ENCODE measurements at regions not wholly inside any gene's neighbourhood (a gene's known extent, or its start where the extent isn't known, plus 50 kb on each side); places are given as distances from the start of the nearest gene placed in this dataset.

- H3K36me3 ChIP-seq (ENCODE audit: control insufficient read depth, insufficient read depth, low read length): no peaks in the 10 kb centered on the region
- TF ChIP-seq POLR2AphosphoS5 (IDR thresholded peaks at IDR 0.05; ENCODE audit: low read depth, low read length) (no peak), CTCF (IDR thresholded peaks at IDR 0.05) (no peak), TCF7L2 (IDR thresholded peaks at IDR 0.05; ENCODE audit: low read depth, low read length) (no peak), SIN3A (IDR thresholded peaks at IDR 0.05; ENCODE audit: borderline replicate concordance, insufficient read depth, low read depth, low read length) (no peak), REST (IDR thresholded peaks at IDR 0.05; ENCODE audit: insufficient read depth in 1 of 2, low read depth in 2 of 2, low read length in 1 of 2) (no peak)
- no peak overlapping the region for H3K4me3 ChIP-seq (ENCODE audit: low read depth in 2 of 2, low read length in 2 of 2)
- CTCF ChIA-PET: no interaction called here
- H3K4me1 ChIP-seq (ENCODE audit: control insufficient read depth, insufficient read depth, low read length): no peaks in the 10 kb centered on the region
- peaks cover 6% of the 10 kb centered on the region; the same call in 1 of the 2 replicates for H3K27me3 ChIP-seq (ENCODE audit: control insufficient read depth, insufficient read depth, low read length)
- intact Hi-C loops (cut with micrococcal nuclease; ENCODE audit: unreplicated experiment): no loop called here
- in situ Hi-C loops (cut with HindIII; ENCODE audit: low pct_unique_long_range_greater_than_20kb, low sequenced_read_pairs): no loop called here
- ATAC-seq (no peak), DNase-seq (ENCODE audit: low read depth, low spot score) (no peak)
- POLR2A ChIA-PET: no interaction called here
- BruUV-seq (replicated peaks): no TSS peak
- H3K27ac ChIP-seq (ENCODE audit: low read length): no peak overlapping the region
- no peaks in the 10 kb centered on the region for H3K9me3 ChIP-seq (ENCODE audit: control insufficient read depth, insufficient read depth, low read depth, low read length)
Observed at GRCh38 chr11:45736424-45736823, 68.5 kb upstream of the SLC35C1 start.

- no peaks in the 10 kb centered on the region; the same call in 1 of the 2 replicates for H3K27me3 ChIP-seq (ENCODE audit: control insufficient read depth, insufficient read depth, low read length)
- no TSS peak for BruUV-seq (replicated peaks)
- no peaks in the 10 kb centered on the region for H3K4me1 ChIP-seq (ENCODE audit: control insufficient read depth, insufficient read depth, low read length)
- intact Hi-C loops (cut with micrococcal nuclease; ENCODE audit: unreplicated experiment) (no loop called here), in situ Hi-C loops (cut with HindIII; ENCODE audit: low pct_unique_long_range_greater_than_20kb, low sequenced_read_pairs) (no loop called here)
- H3K9me3 ChIP-seq (ENCODE audit: control insufficient read depth, insufficient read depth, low read depth, low read length): no peaks in the 10 kb centered on the region
- CTCF ChIA-PET: interaction anchor here (1.4 kb wide), 1 partner anchor 79 kb away, joined by 8 read pairs; no protein-coding TSS in a partner anchor
- POLR2A ChIA-PET: no interaction called here
- ATAC-seq (no peak), DNase-seq (ENCODE audit: low read depth, low spot score) (no peak)
- no peak overlapping the region for H3K27ac ChIP-seq (ENCODE audit: low read length)
- TF ChIP-seq CTCF (IDR thresholded peaks at IDR 0.05): no peak
- TF ChIP-seq TCF7L2 (IDR thresholded peaks at IDR 0.05; ENCODE audit: low read depth, low read length): no peak
- TF ChIP-seq POLR2AphosphoS5 (IDR thresholded peaks at IDR 0.05; ENCODE audit: low read depth, low read length): no peak
- no peak for TF ChIP-seq REST (IDR thresholded peaks at IDR 0.05; ENCODE audit: insufficient read depth in 1 of 2, low read depth in 2 of 2, low read length in 1 of 2)
- no peak overlapping the region for H3K4me3 ChIP-seq (ENCODE audit: low read depth in 2 of 2, low read length in 2 of 2)
- no peaks in the 10 kb centered on the region for H3K36me3 ChIP-seq (ENCODE audit: control insufficient read depth, insufficient read depth, low read length)
Observed at GRCh38 chr11:45733176-45733575, 67.8 kb upstream of the CHST1 start.
